ENCODE measurements at regions not wholly inside any gene's neighbourhood (a gene's known extent, or its start where the extent isn't known, plus 50 kb on each side); places are given as distances from the start of the nearest gene placed in this dataset.

- Histone ChIP-seq H3K36me3 (ENCODE audit: low read length) (peaks cover 10% of the 10 kb centered on the region; the same call in 1 of the 2 replicates), H3K4me3 (ENCODE audit: insufficient read depth, low read length, poor library complexity, severe bottlenecking) (no peak overlapping the region), H3K27ac (ENCODE audit: low read depth, low read length) (no peak overlapping the region), H3K4me2 (ENCODE audit: low read depth, low read length, poor library complexity, severe bottlenecking) (no peak overlapping the region), H3K9me3 (ENCODE audit: insufficient read depth, low read length) (peaks cover 20% of the 10 kb centered on the region), H3K79me2 (ENCODE audit: insufficient read depth, low read length) (no peaks in the 10 kb centered on the region), H3K27me3 (ENCODE audit: low read length) (no peaks in the 10 kb centered on the region), H3F3A (ENCODE audit: insufficient read depth) (no peaks in the 10 kb centered on the region), H2AFZ (ENCODE audit: low read depth, low read length, severe bottlenecking) (no peak overlapping the region), H4K20me1 (ENCODE audit: low read depth, low read length) (no peaks in the 10 kb centered on the region), H3K9ac (ENCODE audit: low read length) (no peak overlapping the region), H3K9me2 (replicated peaks; ENCODE audit: insufficient read depth, low read length) (no peaks in the 10 kb centered on the region)
- TF ChIP-seq EZH2phosphoT487 (conservative IDR thresholded peaks at IDR 0.05; ENCODE audit: low read length) (no peak), CTCF (IDR thresholded peaks at IDR 0.05; ENCODE audit: insufficient read depth, low read length, poor library complexity, severe bottlenecking) (peak; percentile 62)
These were observed 288.2 kb downstream of the IKZF2 start for GRCh38 chr2:212863185-212863588.

GRCh38 chr2:212858496-212858895 lies 292.9 kb downstream of the IKZF2 start:
- H3K79me2 ChIP-seq (ENCODE audit: insufficient read depth, low read length): no peaks in the 10 kb centered on the region
- H3K9me3 ChIP-seq (ENCODE audit: insufficient read depth, low read length): peaks cover 14% of the 10 kb centered on the region
- H2AFZ ChIP-seq (ENCODE audit: low read depth, low read length, severe bottlenecking): no peak overlapping the region
- H3K36me3 ChIP-seq (ENCODE audit: low read length): no peaks in the 10 kb centered on the region
- TF ChIP-seq EZH2phosphoT487 (conservative IDR thresholded peaks at IDR 0.05; ENCODE audit: low read length) (no peak), CTCF (IDR thresholded peaks at IDR 0.05; ENCODE audit: insufficient read depth, low read length, poor library complexity, severe bottlenecking) (no peak)
- no peaks in the 10 kb centered on the region for H4K20me1 ChIP-seq (ENCODE audit: low read depth, low read length)
- H3K4me2 ChIP-seq (ENCODE audit: low read depth, low read length, poor library complexity, severe bottlenecking): no peak overlapping the region
- no peak overlapping the region for H3K27ac ChIP-seq (ENCODE audit: low read depth, low read length)
- no peak overlapping the region for H3K9ac ChIP-seq (ENCODE audit: low read length)
- H3K9me2 ChIP-seq (replicated peaks; ENCODE audit: insufficient read depth, low read length): no peaks in the 10 kb centered on the region
- no peaks in the 10 kb centered on the region for H3F3A ChIP-seq (ENCODE audit: insufficient read depth)
- no peaks in the 10 kb centered on the region for H3K27me3 ChIP-seq (ENCODE audit: low read length)
- H3K4me3 ChIP-seq (ENCODE audit: insufficient read depth, low read length, poor library complexity, severe bottlenecking): no peak overlapping the region

- H3K27ac ChIP-seq (ENCODE audit: low read depth, low read length): no peak overlapping the region
- H3K4me2 ChIP-seq (ENCODE audit: low read depth, low read length, poor library complexity, severe bottlenecking): no peak overlapping the region
- H3K4me3 ChIP-seq (ENCODE audit: insufficient read depth, low read length, poor library complexity, severe bottlenecking): no peak overlapping the region
- H3K9me2 ChIP-seq (replicated peaks; ENCODE audit: insufficient read depth, low read length): no peaks in the 10 kb centered on the region
- no peak overlapping the region for H3K9ac ChIP-seq (ENCODE audit: low read length)
- H2AFZ ChIP-seq (ENCODE audit: low read depth, low read length, severe bottlenecking): no peak overlapping the region
- no peaks in the 10 kb centered on the region for H3F3A ChIP-seq (ENCODE audit: insufficient read depth)
- no peaks in the 10 kb centered on the region for H3K79me2 ChIP-seq (ENCODE audit: insufficient read depth, low read length)
- no peaks in the 10 kb centered on the region for H4K20me1 ChIP-seq (ENCODE audit: low read depth, low read length)
- H3K36me3 ChIP-seq (ENCODE audit: low read length): no peaks in the 10 kb centered on the region
- H3K27me3 ChIP-seq (ENCODE audit: low read length): no peaks in the 10 kb centered on the region
- TF ChIP-seq CTCF (IDR thresholded peaks at IDR 0.05; ENCODE audit: insufficient read depth, low read length, poor library complexity, severe bottlenecking) (no peak), EZH2phosphoT487 (conservative IDR thresholded peaks at IDR 0.05; ENCODE audit: low read length) (no peak)
- no peaks in the 10 kb centered on the region for H3K9me3 ChIP-seq (ENCODE audit: insufficient read depth, low read length)
These were observed 296.6 kb downstream of the IKZF2 start for GRCh38 chr2:212854771-212855170.
